H9 (cell line): ENCODE measurements at regions not wholly inside any gene's neighbourhood (a gene's known extent, or its start where the extent isn't known, plus 50 kb on each side); places are given as distances from the start of the nearest gene placed in this dataset.

Experiments used
- DNase-seq: peaks from one replicate; pipeline ENCODE4 v3.0.0-alpha.2; 2017
- H2AFZ ChIP-seq: one replicate; pipeline ENCODE4 v1.6.1; 2013; ENCODE audit warnings: mild to moderate bottlenecking, low read length, control low read depth, moderate library complexity
- H2AK5ac ChIP-seq: 2 replicates; pipeline ENCODE4 v1.6.1; 2013; ENCODE audit warnings: low read length, control low read depth, mixed read lengths; ENCODE audit not compliant: insufficient read length
- H2BK120ac ChIP-seq: one replicate; pipeline ENCODE4 v1.6.1; 2013; ENCODE audit warnings: low read depth, mild to moderate bottlenecking, low read length, control low read depth, inconsistent platforms; ENCODE audit not compliant: poor library complexity, severe bottlenecking
- H2BK12ac ChIP-seq: 2 replicates; pipeline ENCODE4 v1.6.1; 2013; ENCODE audit warnings: low read length, control low read depth, mixed read lengths, low read depth; ENCODE audit not compliant: insufficient read length
- H2BK15ac ChIP-seq: 2 replicates; pipeline ENCODE4 v1.6.1; 2013; ENCODE audit warnings: low read depth, low read length, control low read depth
- H2BK20ac ChIP-seq: one replicate; pipeline ENCODE4 v1.6.1; 2013; ENCODE audit warnings: low read depth, mild to moderate bottlenecking, low read length, control low read depth, inconsistent platforms; ENCODE audit not compliant: poor library complexity, severe bottlenecking
- H2BK5ac ChIP-seq: 2 replicates; pipeline ENCODE4 v1.6.1; 2013; ENCODE audit warnings: low read length, control low read depth, mixed read lengths; ENCODE audit not compliant: insufficient read length
- H3K14ac ChIP-seq: 2 replicates; pipeline ENCODE4 v1.6.1; 2013; ENCODE audit warnings: low read length, control low read depth; ENCODE audit not compliant: insufficient read depth
- H3K18ac ChIP-seq: 2 replicates; pipeline ENCODE4 v1.6.1; 2013; ENCODE audit warnings: low read depth, mild to moderate bottlenecking, mixed read lengths, low read length, control low read depth; ENCODE audit not compliant: insufficient read length
- H3K23ac ChIP-seq: 2 replicates; pipeline ENCODE4 v1.6.1; 2013; ENCODE audit warnings: low read length, control low read depth, mixed read lengths, low read depth; ENCODE audit not compliant: insufficient read length
- H3K23me2 ChIP-seq: 2 replicates; pipeline ENCODE4 v1.6.1; 2013; ENCODE audit warnings: low read depth, mild to moderate bottlenecking, mixed read lengths, low read length, control low read depth; ENCODE audit not compliant: insufficient read length, poor library complexity, severe bottlenecking
- H3K27ac ChIP-seq: 2 replicates; pipeline ENCODE4 v1.5.1; 2013; ENCODE audit warnings: low read length, control low read depth, mixed read lengths, low read depth; ENCODE audit not compliant: insufficient read length
- H3K27me3 ChIP-seq: 2 replicates; pipeline ENCODE4 v1.6.1; 2013; ENCODE audit warnings: low read length, control low read depth, inconsistent platforms; ENCODE audit not compliant: insufficient read depth
- H3K4ac ChIP-seq: 2 replicates; pipeline ENCODE4 v1.6.1; 2013; ENCODE audit warnings: low read depth, mild to moderate bottlenecking, control low read depth, inconsistent platforms, low read length, moderate library complexity
- H3K4me1 ChIP-seq: 2 replicates; pipeline ENCODE4 v1.6.1; 2013; ENCODE audit warnings: low read length, control low read depth, inconsistent platforms; ENCODE audit not compliant: insufficient read depth
- H3K4me2 ChIP-seq: 2 replicates; pipeline ENCODE4 v1.6.1; 2013; ENCODE audit warnings: low read length, control low read depth, mixed read lengths; ENCODE audit not compliant: insufficient read length, insufficient read depth
- H3K56ac ChIP-seq: 2 replicates; pipeline ENCODE4 v1.6.1; 2013; ENCODE audit warnings: low read depth, mild to moderate bottlenecking, mixed read lengths, low read length, control low read depth; ENCODE audit not compliant: insufficient read length
- H3K79me1 ChIP-seq: 2 replicates; pipeline ENCODE4 v1.6.1; 2013; ENCODE audit warnings: low read depth, mild to moderate bottlenecking, moderate library complexity, low read length, control low read depth, inconsistent platforms; ENCODE audit not compliant: insufficient read depth, poor library complexity, severe bottlenecking
- H3K79me2 ChIP-seq: 2 replicates; pipeline ENCODE4 v1.6.1; 2013; ENCODE audit warnings: low read length, control low read depth, inconsistent platforms; ENCODE audit not compliant: insufficient read depth
- H3K9ac ChIP-seq: 2 replicates; pipeline ENCODE4 v1.6.1; 2013; ENCODE audit warnings: low read length, control low read depth, mixed read lengths; ENCODE audit not compliant: insufficient read length; ENCODE audit errors: extremely low read depth
- H3K9me3 ChIP-seq: one replicate; pipeline ENCODE4 v1.6.1; 2013; ENCODE audit warnings: low read depth, low read length, inconsistent platforms; ENCODE audit not compliant: control insufficient read depth
- H3T11ph ChIP-seq: one replicate; pipeline ENCODE4 v1.6.1; 2013; ENCODE audit warnings: mild to moderate bottlenecking, low read length, control low read depth, inconsistent platforms
- H4K20me1 ChIP-seq: one replicate; pipeline ENCODE4 v1.6.1; 2013; ENCODE audit not compliant: control insufficient read depth, insufficient read length, insufficient read depth
- H4K5ac ChIP-seq: 2 replicates; pipeline ENCODE4 v1.6.1; 2013; ENCODE audit warnings: low read depth, mild to moderate bottlenecking, mixed read lengths, low read length, control low read depth; ENCODE audit not compliant: insufficient read length
- H4K8ac ChIP-seq: replicated peaks from 2 replicates; pipeline ENCODE4 v1.6.1; 2013; ENCODE audit warnings: low read length, control low read depth, mixed read lengths, low read depth; ENCODE audit not compliant: insufficient read length
- H4K91ac ChIP-seq: 2 replicates; pipeline ENCODE4 v1.6.1; 2013; ENCODE audit warnings: low read depth, mild to moderate bottlenecking, moderate library complexity, mixed read lengths, low read length, control low read depth; ENCODE audit not compliant: insufficient read length
- H3K27ac Mint-ChIP-seq, 3 experiments: 2 replicates in 2 of 3; 3 replicates in 1 of 3; pipeline ENCODE4 v1.8.0; 2020 to 2021; ENCODE audit warnings: mixed read lengths in 3 of 3, mild to moderate bottlenecking in 1 of 3, moderate library complexity in 1 of 3
- H3K27me3 Mint-ChIP-seq: 2 replicates; pipeline ENCODE4 v1.8.0; 2021; ENCODE audit warnings: low read depth, mild to moderate bottlenecking, moderate library complexity, mixed read lengths
- H3K36me3 Mint-ChIP-seq, 3 experiments: 2 replicates in 2 of 3; 3 replicates in 1 of 3; pipeline ENCODE4 v1.8.0; 2020 to 2021; ENCODE audit warnings: low read depth in 3 of 3, mixed read lengths in 3 of 3; ENCODE audit not compliant: insufficient read depth in 1 of 3
- H3K4me1 Mint-ChIP-seq, 2 experiments: 2 replicates each; pipeline ENCODE4 v1.8.0; 2020; ENCODE audit warnings: mixed read lengths in 2 of 2
- H3K4me3 Mint-ChIP-seq, 2 experiments: 2 replicates in 1 of 2; 3 replicates in 1 of 2; pipeline ENCODE4 v1.8.0; 2020 to 2021; ENCODE audit warnings: mild to moderate bottlenecking in 2 of 2, mixed read lengths in 2 of 2, moderate library complexity in 1 of 2
- H3K9me3 Mint-ChIP-seq, 2 experiments: 2 replicates in 1 of 2; 3 replicates in 1 of 2; pipeline ENCODE4 v1.8.0; 2020; ENCODE audit warnings: mild to moderate bottlenecking in 2 of 2, mixed read lengths in 2 of 2, moderate library complexity in 1 of 2
- CTCF ChIP-seq: fragments of 200-600 bp; sonication (generic); conservative IDR thresholded peaks from 3 replicates; pipeline ENCODE4 v1.8.0; 2021; ENCODE audit warnings: antibody characterized with exemption, mild to moderate bottlenecking
- WGBS: extraction: QIAGEN DNeasy Blood & Tissue Kit; methylation state at CpG from one replicate; pipeline ENCODE4 v1.1.7; 2013; ENCODE audit warnings: missing lambda C conversion rate, low lambda C conversion rate, mixed read lengths; ENCODE audit not compliant: insufficient read length; ENCODE audit errors: extremely low coverage; 5-methylcytosine and 5-hydroxymethylcytosine counted together

DNA sequence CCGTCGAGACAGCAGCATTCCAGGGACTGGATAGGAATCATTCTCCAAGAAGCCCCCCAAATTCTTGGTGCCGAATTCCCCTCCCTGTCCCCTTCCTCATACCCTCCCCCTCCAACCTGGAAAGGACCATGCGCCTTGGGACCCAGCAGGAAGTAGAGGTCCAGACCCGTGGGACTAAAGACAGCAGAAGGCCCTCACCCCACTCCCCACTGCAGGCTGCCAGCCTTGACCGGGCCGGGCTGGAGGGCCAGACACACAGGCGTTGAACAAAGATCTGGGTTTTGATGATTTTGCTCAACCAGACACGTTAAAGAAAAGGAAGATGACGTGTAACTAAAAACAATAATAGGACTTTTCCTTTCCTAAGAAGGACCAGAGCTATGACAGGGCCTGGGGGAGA, 286.5 kb downstream of the NPHP4 start:
- no peak overlapping the region; a peak in 2 of 7 replicates for H3K27ac Mint-ChIP-seq
- H3K9me3 ChIP-seq, result no peaks in the 10 kb centered on the region
- H3K4me1 Mint-ChIP-seq, result peaks cover 8 to 12% of the 10 kb centered on the region in 2 experiments
- no peaks in the 10 kb centered on the region for H3K23me2 ChIP-seq
- no peak overlapping the region for H3K4me3 Mint-ChIP-seq
- no peak overlapping the region for H2BK15ac ChIP-seq
- no peak for DNase-seq
- no CpG with 5 or more reads among the region's 10 CpGs for WGBS
- no peaks in the 10 kb centered on the region; a peak in 1 of 5 replicates for H3K9me3 Mint-ChIP-seq
- no peak overlapping the region for H3K18ac ChIP-seq
- H3K27me3 ChIP-seq, result no peaks in the 10 kb centered on the region
- H3K79me1 ChIP-seq, result no peaks in the 10 kb centered on the region
- no peak overlapping the region for H3K4me2 ChIP-seq
- no peak overlapping the region for H2BK20ac ChIP-seq
- no peak overlapping the region for H3K27ac ChIP-seq
- no peak overlapping the region for H2BK120ac ChIP-seq
- no peak overlapping the region for H2BK5ac ChIP-seq
- H3K4ac ChIP-seq, result no peak overlapping the region
- no peak overlapping the region for H3K14ac ChIP-seq
- no peak for TF ChIP-seq CTCF
- H3T11ph ChIP-seq, result no peak overlapping the region
- no peak overlapping the region for H3K9ac ChIP-seq
- no peak overlapping the region for H4K91ac ChIP-seq
- H3K56ac ChIP-seq, result no peak overlapping the region
- H2AK5ac ChIP-seq, result no peak overlapping the region
- no peak overlapping the region for H2BK12ac ChIP-seq
- no peak overlapping the region for H4K5ac ChIP-seq
- H2AFZ ChIP-seq, result no peak overlapping the region
- no peak overlapping the region for H4K8ac ChIP-seq
- no peaks in the 10 kb centered on the region; the same call in 1 of the 2 replicates for H3K4me1 ChIP-seq
- no peak overlapping the region for H3K23ac ChIP-seq
- no peaks in the 10 kb centered on the region for H4K20me1 ChIP-seq
- peaks cover 6% of the 10 kb centered on the region for H3K27me3 Mint-ChIP-seq
- no peaks in the 10 kb centered on the region for H3K79me2 ChIP-seq
- no peaks in the 10 kb centered on the region for H3K36me3 Mint-ChIP-seq
